Stimulated activated CD4-positive, alpha-beta T cell treated with anti-CD3 and anti-CD28 coated beads, Interleukin-4, amount 100 ng/mL, for 24 hours (primary cell): ENCODE measurements at regions not wholly inside any gene's neighbourhood (a gene's known extent, or its start where the extent isn't known, plus 50 kb on each side); places are given as distances from the start of the nearest gene placed in this dataset.

Experiments
- DNase-seq: peaks from one replicate; pipeline ENCODE4 v3.0.0-alpha.2; 2020

- no peak for DNase-seq
Measured at GRCh38 chr10:111131168-111131799, 54.5 kb downstream of the ADRA2A start.

DNA sequence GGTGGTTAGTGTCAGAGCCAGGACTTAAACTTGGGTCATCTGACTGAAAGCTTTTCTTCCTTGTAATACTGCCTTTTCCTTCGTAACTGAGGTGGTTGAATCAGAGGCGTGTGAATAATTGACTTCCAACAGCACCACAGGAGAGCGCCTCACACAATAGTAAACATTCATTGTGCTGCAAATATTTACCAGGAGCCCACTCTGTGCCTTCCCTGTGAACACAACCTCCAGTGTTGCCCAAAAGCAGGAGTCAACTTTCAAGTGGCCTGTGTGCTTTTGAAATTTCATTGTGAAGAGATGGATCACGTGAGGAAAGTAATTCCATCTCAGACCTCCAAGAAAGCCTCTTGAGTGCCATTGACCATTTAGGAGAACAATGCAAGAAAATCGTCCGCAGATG, 60.2 kb downstream of the ADRA2A start:
- no peak for DNase-seq

GRCh38 chr10:111137587-111137986, 60.8 kb downstream of the ADRA2A start:
- DNase-seq, result no peak

DNA sequence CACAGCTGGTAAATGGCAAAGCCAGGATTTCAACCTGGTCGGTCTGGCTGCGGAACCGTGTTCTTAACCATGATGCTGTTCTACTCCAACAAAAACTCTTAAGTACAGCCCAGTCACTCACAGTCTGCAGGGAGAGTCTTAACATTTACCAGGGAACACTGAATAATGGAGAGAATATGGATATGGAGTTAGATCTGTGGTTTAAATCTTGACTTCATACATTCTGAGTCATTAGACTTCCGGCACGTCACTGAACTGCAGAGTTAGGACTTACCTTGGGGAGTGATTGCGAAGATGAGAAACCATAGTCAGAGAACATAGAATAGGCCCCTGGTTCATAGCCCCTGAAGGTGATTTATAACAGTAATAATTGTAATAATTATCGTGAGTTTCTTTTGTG, 61.7 kb downstream of the ADRA2A start:
- DNase-seq, result no peak

- no peak for DNase-seq
Measured at GRCh38 chr10:111139567-111139966, 62.7 kb downstream of the ADRA2A start.

GRCh38 chr10:111142092-111142768, 65.4 kb downstream of the ADRA2A start:
- DNase-seq, result no peak

GRCh38 chr10:111146025-111146640, 69.3 kb downstream of the ADRA2A start:
- DNase-seq, result no peak

DNA sequence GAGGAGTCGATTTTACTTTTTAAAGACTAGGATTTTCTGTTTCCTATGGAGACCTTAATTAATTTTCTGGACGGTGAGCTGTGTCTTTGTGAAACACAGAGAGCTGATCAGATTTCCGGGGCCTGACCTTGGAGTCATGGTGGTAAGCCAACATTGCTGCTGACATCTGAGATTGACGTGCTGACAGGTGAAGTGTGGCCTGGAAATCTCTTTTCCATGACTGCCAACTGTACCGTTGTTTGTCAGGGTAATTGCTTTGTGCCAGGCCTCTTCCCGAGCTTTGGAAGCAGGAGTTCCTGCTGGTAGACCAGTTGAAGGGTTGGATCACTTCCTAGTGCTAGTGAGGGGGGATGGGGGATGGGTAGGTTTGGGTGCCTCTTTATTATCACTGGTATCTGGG, 71.2 kb downstream of the ADRA2A start:
- DNase-seq, result no peak

DNA sequence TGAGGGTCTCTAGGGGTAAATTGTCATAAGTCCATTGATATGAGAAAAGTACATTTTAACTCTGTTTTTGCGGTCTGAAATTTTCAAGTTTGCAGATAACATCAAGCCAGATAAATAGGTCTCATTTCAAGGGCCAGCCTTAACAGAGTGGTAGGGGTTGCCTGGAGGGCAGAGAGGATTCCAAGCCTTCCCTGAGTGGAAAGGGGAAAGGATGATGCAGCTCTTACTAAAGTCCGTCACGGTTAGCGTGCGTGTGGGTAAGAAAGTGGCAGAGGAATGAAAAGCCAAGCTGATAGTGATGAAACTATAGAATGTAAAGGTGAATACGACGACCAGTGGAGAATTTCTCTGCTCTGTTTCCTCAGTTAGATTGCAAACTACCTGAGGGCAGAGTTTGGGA, 71.6 kb downstream of the ADRA2A start:
- no peak for DNase-seq

DNA sequence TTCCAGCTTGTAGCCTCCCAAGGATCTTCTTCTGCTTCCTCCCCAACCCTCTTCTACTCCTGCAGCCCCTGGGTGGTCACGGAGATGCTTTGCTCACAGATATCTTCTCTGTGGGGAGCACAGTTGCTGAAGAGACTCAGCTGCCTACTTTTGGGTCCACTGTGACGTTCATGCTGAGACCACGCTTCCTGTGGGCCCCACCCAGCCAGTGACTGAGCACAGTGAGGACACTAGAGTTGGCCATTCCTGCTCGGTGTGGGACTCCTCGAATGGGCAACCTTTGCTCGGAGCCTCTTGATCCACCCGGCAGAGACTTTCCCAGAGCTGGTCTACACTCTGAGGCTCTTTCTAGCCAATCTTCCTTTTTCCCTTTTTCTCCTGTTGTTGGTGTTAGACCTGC, 73.9 kb downstream of the ADRA2A start:
- no peak for DNase-seq

DNA sequence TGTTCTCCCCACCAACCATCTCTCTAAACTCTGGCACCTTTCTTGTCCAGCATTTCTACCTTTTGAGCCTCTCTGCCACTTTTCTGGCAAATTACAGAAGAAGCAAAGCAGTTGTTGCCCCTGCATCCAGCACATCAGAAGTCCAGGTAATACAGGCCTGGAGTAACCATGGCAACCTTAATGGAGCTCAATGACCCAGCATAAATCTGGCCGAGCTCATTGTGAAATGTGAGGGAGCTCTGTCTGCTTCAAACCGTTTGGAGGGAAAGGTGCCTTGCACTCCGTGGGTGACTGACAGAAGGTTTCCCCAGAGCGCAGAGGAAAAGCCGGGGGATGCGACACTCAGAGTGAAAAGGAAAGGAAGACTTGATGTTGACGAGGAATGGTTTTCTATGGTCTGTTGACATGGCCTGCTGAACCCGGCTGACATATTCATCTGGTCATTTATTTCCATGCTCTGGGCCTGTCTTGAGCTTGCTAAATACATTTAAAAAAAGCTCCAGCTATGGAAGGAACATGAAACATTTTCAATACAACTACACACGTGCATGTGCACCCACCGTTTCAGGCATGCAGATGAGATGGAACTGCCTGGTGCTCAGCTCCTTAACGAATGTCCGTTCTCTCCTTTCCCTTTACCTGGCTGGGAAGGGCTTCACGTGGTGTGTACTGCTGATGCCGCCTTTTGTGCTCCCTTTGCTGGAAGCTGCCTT, 74.9 kb downstream of the ADRA2A start:
- DNase-seq, result no peak

DNA sequence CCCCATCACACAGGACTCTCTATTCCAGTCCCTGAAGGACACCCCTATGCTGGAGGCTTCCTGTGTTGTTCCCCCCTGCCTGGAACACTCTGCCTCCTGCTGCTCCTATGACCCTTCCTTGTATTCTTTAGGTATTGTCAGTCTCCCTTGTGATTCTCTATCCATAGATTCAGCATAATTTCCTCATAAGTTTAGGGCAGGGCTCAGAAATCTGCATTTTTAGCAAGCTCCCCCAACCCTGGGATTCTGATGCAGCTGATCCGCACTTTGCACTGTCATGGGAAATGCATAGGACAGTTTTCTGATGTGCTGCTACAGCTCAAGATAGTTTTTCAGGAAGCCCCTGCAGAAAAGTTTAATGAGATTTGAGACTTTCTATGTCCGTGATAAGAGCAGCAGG, 79.9 kb downstream of the ADRA2A start:
- DNase-seq, result no peak

DNA sequence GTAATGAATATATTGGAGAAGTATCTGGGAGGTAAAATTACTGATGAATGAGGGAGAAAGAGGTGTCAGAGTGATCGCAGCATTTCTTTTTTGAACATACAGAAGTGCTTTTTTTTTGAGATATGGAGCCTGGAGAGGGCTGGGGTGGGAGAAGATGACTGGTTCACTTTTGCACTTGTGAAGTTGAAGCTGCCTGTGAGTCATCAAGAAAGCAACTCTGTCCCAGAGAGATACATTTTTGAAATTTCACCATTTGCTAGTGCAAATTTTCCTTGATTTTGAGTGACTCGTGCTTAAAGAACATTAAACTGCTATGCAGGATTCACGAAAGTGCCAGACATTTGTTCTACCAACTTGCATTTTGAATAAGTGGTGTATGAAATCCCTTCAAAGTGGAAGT, 81.8 kb downstream of the ADRA2A start:
- no peak for DNase-seq

GRCh38 chr10:111161109-111161874, 84.5 kb downstream of the ADRA2A start:
- DNase-seq, result no peak

DNA sequence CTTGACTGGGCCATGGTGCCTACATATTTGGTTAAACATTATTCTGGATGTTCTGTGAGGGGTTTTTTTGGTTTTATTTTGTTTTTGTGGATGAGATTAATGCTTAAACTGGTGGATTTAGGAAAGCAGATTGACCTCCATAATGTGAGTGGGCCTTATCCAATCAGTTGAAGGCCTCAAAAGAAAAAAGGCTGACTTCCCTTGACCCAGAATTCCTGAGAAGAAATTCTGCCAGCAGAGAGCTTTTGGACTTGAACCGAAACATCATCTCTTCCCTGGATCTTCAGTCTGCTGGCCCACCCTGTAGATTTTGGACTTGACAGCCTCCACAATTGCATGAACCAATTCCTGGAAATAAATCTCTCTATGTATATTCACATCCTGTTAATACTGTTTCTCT, 94.4 kb downstream of the ADRA2A start:
- no peak for DNase-seq

DNA sequence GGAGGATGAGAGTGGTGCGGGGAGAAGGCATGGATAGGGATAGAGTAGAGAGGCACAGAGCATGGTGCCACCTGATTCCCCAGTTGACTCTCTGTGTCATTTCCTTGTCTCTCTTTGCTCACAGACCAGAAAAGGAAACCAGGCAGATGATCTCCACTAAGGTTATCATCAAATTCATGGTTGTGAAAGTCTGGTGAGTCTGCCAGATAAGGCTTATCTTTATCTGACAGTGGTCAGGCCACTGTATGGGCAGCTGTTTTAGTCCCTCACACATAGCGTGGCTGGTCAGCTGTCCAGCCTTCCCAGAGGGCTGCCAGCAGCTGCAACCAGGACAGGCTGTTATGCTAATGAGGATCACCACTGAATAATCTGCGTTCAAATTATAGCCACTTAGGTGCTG, 99.0 kb downstream of the ADRA2A start:
- no peak for DNase-seq

- DNase-seq, result no peak
Measured at GRCh38 chr10:111177379-111177778, 100.5 kb downstream of the ADRA2A start.

DNA sequence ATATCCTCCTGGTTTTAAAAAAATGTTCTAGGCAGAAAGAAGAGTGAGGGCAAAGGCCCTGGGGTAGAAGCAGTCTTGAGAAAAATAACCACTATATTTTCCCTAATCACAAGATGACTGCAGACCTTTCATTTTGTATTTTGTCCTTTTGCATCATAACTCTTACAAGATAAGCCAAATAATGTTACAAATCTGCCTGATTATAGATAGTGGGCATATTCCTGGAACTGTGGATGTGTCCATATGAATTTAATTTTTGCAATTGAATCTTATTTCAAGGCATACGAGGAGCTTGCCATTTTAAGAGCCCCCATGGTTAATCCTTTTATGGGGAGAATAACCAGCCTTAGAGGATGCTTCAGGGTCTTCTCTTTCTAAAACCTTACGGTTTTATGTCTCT, 102.7 kb downstream of the ADRA2A start:
- no peak for DNase-seq

DNA sequence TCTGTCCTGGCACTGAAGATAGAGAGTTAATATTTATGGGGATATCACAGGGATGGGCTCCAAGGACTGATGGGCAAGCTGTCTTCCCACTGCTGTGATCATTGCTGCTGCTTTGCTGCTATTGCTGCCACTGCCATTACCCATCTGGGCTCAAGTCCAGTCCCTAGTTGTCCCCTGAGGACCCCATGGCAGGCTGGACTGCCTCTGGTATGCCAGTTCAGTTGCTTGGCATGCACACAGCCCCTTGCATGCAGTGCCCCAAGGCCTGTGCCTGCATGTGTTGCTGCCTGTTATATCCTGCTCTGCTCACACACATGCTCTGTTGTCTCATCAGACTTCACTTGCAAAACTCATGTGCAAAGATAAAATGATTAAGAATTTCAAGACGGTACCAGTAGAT, 109.5 kb downstream of the ADRA2A start:
- DNase-seq, result no peak

- DNase-seq, result no peak
Measured at GRCh38 chr10:111187096-111187495, 110.3 kb downstream of the ADRA2A start.

DNA sequence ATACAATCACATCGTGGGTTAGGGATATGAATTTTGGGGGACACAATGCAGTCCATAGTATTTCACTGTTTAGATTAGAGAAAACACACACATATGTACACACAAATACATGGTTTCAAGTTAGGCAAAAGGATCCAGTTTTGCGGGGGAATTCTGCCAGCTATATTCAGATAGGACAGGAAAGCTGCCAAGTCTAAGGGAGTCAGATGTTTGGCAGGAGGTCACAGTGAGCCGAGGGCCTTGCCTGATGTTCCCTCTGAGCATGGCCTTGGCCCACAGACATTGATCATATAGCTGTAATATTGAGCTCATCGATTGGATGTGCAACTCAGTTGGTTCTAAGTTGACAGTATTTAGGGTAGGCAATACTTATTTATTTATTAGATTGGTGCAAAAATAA, 122.8 kb downstream of the ADRA2A start:
- DNase-seq, result no peak

DNA sequence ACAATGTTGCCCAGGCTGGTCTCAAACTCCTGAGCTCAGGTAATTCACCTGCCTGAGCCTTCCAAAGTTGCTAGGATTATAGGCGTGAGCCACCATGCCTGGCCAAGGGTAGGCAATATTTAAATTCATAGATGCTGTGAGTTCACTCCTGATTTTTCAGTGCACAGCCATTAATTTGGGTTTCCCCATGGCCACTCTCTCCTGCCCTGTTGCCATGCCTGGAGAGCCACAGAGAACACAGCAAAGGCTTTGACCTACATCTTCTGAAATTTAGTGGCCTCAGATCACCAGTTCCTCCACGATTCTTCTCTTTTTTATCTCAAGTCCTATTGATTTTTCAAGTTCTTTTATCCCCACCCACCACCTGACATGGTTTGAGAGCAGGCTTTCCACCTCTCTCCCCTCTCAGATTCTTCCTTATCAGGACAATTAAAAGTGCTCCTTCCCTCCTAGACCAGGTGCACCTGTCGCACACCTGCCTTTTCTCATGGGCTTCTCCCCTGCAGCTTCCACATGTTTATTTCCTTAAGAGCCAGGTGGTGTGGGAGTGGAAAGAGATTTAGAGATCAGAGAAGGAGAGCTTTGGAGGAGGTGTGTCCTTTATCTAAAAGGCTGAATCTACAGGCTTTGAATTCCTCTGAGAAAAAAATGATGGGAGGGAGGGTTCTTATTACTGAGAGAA, 123.8 kb downstream of the ADRA2A start:
- DNase-seq, result no peak

DNA sequence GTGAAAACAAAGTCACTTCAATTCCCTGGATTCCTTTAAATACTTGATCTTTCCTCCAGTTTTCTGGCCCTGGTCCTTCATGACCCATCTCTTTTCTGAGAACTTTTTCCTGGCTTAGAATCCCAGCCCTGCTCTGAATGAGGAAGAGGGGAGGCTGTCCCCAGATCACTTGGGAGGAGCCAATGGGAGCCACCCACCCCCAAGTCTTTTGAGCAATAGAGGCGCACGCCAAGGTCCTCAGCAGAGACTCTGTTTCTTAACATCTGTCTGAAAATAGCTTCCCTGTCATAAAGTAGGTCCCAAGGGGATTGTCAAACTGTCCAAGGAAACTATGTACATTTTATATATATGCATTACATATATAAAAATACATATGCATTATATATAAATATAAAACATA, 126.8 kb downstream of the ADRA2A start:
- DNase-seq, result no peak
